ENCODE measurements at regions not wholly inside any gene's neighbourhood (a gene's known extent, or its start where the extent isn't known, plus 50 kb on each side); places are given as distances from the start of the nearest gene placed in this dataset.
"Not testable (repeated sequence)": the region's sequence is repeated elsewhere in the genome, so short reads cannot be mapped to it uniquely, and the experiment has no call there.

DNA sequence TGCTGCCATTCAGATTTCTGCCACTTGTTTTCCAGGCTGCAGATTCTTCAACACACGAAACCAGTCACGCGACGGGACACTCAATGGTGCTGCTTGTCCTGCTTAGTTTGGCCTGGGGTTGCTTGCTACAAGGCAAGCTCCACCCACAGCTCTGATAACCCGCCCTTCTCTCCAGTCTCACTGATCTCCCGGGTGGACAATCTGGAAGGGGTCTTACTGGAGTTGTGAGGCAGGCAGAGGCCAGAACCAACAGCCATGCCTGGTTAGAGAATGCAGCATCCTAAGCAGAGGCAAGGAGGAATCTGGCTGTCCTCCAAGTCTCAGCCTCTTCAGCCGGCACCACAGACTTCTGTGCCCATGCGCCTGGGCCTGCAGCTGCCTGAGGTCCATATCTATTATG lies 119.1 kb downstream of the KCNJ12 start:
- DNase-seq (ENCODE audit: low read depth): no peak
- H3K4me3 ChIP-seq (ENCODE audit: low read depth, low read length): no peak overlapping the region
- TF ChIP-seq, protein P1, sequence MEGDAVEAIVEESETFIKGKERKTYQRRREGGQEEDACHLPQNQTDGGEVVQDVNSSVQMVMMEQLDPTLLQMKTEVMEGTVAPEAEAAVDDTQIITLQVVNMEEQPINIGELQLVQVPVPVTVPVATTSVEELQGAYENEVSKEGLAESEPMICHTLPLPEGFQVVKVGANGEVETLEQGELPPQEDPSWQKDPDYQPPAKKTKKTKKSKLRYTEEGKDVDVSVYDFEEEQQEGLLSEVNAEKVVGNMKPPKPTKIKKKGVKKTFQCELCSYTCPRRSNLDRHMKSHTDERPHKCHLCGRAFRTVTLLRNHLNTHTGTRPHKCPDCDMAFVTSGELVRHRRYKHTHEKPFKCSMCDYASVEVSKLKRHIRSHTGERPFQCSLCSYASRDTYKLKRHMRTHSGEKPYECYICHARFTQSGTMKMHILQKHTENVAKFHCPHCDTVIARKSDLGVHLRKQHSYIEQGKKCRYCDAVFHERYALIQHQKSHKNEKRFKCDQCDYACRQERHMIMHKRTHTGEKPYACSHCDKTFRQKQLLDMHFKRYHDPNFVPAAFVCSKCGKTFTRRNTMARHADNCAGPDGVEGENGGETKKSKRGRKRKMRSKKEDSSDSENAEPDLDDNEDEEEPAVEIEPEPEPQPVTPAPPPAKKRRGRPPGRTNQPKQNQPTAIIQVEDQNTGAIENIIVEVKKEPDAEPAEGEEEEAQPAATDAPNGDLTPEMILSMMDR (IDR thresholded peaks at IDR 0.05; ENCODE audit: insufficient read depth, low read depth, low read length, missing control alignments): no peak

DNA sequence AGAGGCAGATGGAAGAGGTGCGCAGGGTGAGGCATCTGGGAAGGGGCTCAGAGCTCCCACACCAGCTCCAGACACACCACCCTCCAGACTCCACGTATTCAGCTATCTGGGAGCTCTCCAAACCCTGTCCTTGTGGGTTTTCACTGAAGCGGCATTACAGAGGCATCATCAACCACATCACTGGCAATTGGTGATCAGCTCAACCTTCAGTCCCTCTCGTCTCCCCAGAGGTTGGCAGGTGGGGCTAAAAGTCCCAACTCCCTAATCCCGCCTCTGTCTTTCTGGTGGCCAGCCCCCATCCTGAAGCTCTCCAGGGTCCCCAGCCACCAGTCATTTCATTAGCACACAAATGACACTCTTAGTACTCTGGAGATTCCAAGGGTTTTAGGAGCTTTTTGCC lies 123.9 kb downstream of the KCNJ12 start:
- DNase-seq (ENCODE audit: low read depth): no peak
- no peak overlapping the region for H3K4me3 ChIP-seq (ENCODE audit: low read depth, low read length)
- TF ChIP-seq, protein P1 (IDR thresholded peaks at IDR 0.05; ENCODE audit: insufficient read depth, low read depth, low read length, missing control alignments): no peak

DNA sequence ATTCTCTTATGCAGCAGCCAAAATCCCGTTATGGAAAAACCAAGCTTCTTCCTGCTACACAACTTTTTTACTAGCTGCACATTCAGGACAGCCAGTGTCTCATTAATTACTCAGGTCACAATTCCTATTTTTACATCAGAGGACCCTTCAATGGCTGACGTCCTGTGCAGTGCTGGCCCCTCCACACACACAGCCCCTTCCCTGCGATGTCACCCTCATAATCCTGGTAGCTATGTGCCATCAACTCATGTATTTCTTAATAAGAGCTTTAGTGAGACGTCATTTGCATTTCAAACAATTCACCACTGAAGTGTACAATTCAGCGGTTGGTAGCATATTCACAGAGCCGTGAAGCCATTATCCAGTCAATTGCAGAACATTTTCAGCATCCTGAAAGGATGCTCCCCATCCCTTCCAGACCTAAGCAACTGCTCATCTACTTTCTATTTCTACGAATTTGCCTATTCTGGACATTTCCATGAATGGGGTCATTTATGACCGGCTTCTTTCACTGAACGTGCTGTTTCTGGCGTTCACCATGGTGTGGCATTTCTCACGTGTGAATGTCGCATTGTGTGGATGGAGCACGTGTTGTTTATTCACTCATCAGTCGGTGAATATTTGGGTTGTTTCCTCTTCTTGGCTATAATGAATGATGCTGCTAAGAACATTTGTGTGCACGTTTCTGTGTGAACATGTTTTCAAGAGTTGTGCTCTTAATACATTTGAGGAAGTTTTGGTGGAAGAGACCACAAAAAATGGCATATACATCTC lies 126.0 kb downstream of the KCNJ12 start:
- H3K4me3 ChIP-seq (ENCODE audit: low read depth, low read length); DNase-seq (ENCODE audit: low read depth): not testable (repeated sequence)

DNA sequence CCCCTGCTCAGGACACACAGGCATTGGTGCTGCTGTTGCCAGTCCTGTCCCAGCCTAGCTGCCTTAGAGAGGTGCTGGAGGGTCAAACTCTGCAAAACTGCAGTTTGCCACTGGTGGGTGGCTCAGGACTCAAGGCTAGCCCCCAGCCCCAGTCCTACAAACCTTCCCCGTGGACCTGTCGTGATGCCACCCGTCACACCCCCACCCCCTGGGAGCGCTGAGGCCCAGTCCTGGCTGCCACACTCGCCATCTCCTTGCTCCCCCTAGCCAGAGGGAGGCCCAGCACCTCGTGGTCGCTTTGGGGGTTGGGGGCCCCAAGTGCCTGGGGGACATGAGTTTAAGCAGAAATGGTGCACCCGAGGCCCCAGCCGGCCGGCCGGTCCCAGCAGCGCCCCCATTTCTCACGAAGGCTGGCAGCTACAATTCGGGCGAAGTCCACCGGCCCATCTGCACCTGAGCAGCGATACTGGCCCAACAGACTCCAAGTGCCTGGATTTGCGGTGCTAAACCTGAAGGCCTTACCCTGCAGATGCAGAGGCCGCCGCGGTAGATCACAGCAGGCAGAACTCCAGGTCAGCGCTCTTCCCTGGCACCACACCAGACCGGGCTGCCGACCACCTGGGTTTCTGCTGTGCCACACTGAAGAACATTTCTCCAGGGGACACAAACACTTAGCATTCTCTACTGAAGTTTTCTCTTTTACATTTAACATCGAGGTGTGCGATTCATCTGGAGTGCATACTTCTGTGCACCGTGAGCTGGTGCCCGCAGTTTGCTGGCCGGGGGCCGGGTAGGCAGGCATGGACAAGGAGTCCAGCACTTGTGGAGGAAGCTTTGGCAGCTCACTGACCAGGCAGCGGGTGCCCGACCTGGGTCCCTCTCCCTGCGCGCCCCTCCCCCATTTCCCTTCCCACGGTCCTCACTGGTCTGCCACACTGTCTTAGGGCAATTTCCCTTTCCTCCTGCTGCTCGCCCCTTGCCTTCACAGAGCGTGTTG lies 130.0 kb downstream of the KCNJ12 start:
- DNase-seq (ENCODE audit: low read depth): no peak
- TF ChIP-seq, protein P1 (IDR thresholded peaks at IDR 0.05; ENCODE audit: insufficient read depth, low read depth, low read length, missing control alignments): no peak
- H3K4me3 ChIP-seq (ENCODE audit: low read depth, low read length): no peak overlapping the region

DNA sequence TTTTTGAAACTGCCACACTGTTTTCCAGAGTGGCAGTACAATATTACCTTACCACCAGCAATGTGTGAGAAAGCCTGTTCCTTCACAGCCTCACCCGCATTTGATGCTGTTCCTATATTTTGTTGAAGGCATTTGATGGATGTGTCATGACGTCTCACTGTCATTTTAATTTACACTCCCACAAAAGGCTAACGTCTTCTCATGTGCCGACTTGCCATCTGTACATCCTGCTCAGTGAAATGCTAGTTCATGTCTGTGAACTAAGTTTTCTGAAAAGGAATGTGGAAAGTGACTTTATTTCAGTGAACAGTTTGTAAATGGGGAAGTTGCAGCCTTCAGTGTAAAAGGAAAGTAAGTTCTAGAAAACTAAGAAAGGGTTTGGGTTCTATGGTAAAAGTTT lies 131.6 kb downstream of the KCNJ12 start:
- H3K4me3 ChIP-seq (ENCODE audit: low read depth, low read length); DNase-seq (ENCODE audit: low read depth): not testable (repeated sequence)

DNA sequence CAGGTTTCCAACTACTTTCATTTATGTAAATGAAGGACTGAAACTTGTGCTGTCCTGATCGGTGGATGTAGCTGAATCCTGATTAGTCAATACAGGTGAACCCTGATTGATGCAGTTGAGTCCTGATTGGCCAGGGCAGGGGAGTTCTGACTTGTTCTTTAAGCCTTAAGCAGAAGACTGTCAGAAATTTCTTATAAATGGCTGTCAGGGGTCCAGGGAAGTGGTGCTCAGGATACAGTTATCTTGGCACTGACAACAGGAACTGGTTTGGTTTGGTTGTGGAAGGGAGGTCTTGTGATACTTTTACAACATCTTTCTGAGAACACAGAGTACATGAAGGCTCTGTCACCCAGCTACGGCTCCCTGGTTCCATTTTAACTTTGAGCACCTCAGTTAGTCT lies 132.1 kb downstream of the KCNJ12 start:
- DNase-seq (ENCODE audit: low read depth): no peak
- TF ChIP-seq, protein P1 (IDR thresholded peaks at IDR 0.05; ENCODE audit: insufficient read depth, low read depth, low read length, missing control alignments): no peak
- H3K4me3 ChIP-seq (ENCODE audit: low read depth, low read length): no peak overlapping the region

DNA sequence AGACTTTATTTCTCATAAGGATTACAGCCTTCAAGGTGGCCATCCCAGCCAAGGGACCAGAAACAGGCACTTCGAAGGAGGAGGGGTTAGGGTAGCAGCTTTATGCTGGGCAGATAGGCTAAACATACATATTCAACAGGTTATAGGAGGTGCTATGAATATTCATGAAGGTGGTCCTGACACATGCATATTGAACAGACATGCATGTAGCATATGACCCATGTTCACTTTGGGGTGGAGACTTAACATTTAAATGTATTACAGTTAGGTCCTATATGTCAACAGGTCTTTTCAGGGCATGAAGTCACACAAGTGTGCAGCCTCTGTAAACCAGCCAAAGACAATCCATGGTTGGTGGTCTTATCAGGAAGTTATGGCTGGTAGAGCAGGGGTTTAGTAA lies 133.2 kb downstream of the KCNJ12 start:
- DNase-seq (ENCODE audit: low read depth); H3K4me3 ChIP-seq (ENCODE audit: low read depth, low read length): not testable (repeated sequence)

DNA sequence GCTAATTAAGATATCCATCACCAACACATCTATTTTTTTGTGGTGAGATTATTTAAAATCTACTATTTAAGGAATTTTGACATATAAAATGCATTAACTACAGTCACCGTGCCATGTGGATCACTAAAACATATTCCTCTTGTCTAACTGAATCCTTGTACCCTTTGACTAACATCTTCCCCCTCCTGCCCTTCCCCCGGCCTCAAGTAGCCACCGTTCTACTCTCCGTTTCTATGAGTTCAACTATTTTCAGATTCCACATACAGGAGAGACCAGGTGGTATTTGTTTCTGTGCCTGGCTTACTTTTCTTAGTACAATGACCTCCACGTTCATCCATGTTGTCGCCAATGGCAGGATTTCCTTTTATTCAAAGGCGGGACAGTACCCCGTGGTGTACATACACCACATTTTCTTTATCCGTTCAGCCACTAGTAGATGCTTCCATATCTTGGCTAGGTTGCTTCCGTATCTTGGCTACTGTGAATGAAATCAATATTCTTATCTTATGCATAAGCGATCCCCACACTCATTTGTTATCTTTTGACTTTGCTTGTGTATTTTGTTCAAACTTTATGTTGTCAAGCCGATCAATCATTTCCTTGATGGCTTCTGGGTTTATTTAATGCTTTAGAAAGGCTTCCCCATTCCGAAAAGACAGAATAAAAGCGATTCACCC lies 134.7 kb downstream of the KCNJ12 start:
- no peak overlapping the region for H3K4me3 ChIP-seq (ENCODE audit: low read depth, low read length)
- DNase-seq (ENCODE audit: low read depth): no peak
- TF ChIP-seq, protein P1 (IDR thresholded peaks at IDR 0.05; ENCODE audit: insufficient read depth, low read depth, low read length, missing control alignments): no peak

All from GM12865 (cell line).